Activated T-cell treated with anti-CD3 and anti-CD28 coated beads for 4 hours (primary cell): ENCODE measurements at regions not wholly inside any gene's neighbourhood (a gene's known extent, or its start where the extent isn't known, plus 50 kb on each side); places are given as distances from the start of the nearest gene placed in this dataset.

ENCODE experiments used
- DNase-seq: peaks from one replicate; pipeline ENCODE4 v3.0.0-alpha.2; 2020

- DNase-seq = no peak
Measured at GRCh38 chr12:130074661-130075406, 87.4 kb upstream of the FZD10 start.

- no peak for DNase-seq
Measured at GRCh38 chr12:130075497-130076076, 86.7 kb upstream of the FZD10 start.

GRCh38 chr12:130076126-130076525 lies 86.1 kb upstream of the FZD10 start:
- no peak for DNase-seq

- no peak for DNase-seq
Measured at GRCh38 chr12:130076752-130077151, 85.5 kb upstream of the FZD10 start.

GRCh38 chr12:130078852-130079251 lies 83.4 kb upstream of the FZD10 start:
- DNase-seq = no peak

GRCh38 chr12:130079279-130079678 lies 83.0 kb upstream of the FZD10 start:
- no peak for DNase-seq

GRCh38 chr12:130080205-130080604 lies 82.1 kb upstream of the FZD10 start:
- DNase-seq = no peak

GRCh38 chr12:130081117-130081805 lies 81.0 kb upstream of the FZD10 start:
- no peak for DNase-seq

GRCh38 chr12:130083002-130083401 lies 79.3 kb upstream of the FZD10 start:
- no peak for DNase-seq

- no peak for DNase-seq
Measured at GRCh38 chr12:130083734-130084133, 78.5 kb upstream of the FZD10 start.

GRCh38 chr12:130084359-130084758 lies 77.9 kb upstream of the FZD10 start:
- no peak for DNase-seq

GRCh38 chr12:130086248-130086647 lies 76.0 kb upstream of the FZD10 start:
- DNase-seq = no peak

GRCh38 chr12:130086797-130087196 lies 75.5 kb upstream of the FZD10 start:
- no peak for DNase-seq

- DNase-seq = no peak
Measured at GRCh38 chr12:130087222-130087621, 75.0 kb upstream of the FZD10 start.

GRCh38 chr12:130088504-130088903 lies 73.8 kb upstream of the FZD10 start:
- DNase-seq = no peak

GRCh38 chr12:130090542-130090941 lies 71.7 kb upstream of the FZD10 start:
- no peak for DNase-seq

- DNase-seq = no peak
Measured at GRCh38 chr12:130093380-130093779, 68.9 kb upstream of the FZD10 start.

- DNase-seq = no peak
Measured at GRCh38 chr12:130097342-130097741, 64.9 kb upstream of the FZD10 start.

- DNase-seq = no peak
Measured at GRCh38 chr12:130097798-130098255, 64.4 kb upstream of the FZD10 start.

- no peak for DNase-seq
Measured at GRCh38 chr12:130098301-130099005, 63.8 kb upstream of the FZD10 start.

- DNase-seq = no peak
Measured at GRCh38 chr12:130100634-130101362, 61.5 kb upstream of the FZD10 start.

- DNase-seq = no peak
Measured at GRCh38 chr12:130101370-130101769, 60.9 kb upstream of the FZD10 start.

GRCh38 chr12:130102266-130102665 lies 60.0 kb upstream of the FZD10 start:
- no peak for DNase-seq
